SH-SY5Y (cell line): ENCODE measurements at regions not wholly inside any gene's neighbourhood (a gene's known extent, or its start where the extent isn't known, plus 50 kb on each side); places are given as distances from the start of the nearest gene placed in this dataset.

Experiments
- GATA2 ChIP-seq: IDR thresholded peaks from 2 replicates; pipeline ENCODE4 v1.6.1; 2011; ENCODE audit warnings: mild to moderate bottlenecking, low read depth, low read length
- GATA3 ChIP-seq: IDR thresholded peaks from 2 replicates; pipeline ENCODE4 v1.6.1; 2011; ENCODE audit warnings: low read depth, mild to moderate bottlenecking, low read length, moderate library complexity

- TF ChIP-seq GATA2 (no peak), GATA3 (no peak)
Measured at GRCh38 chr1:239301251-239301650, 85.1 kb upstream of the CHRM3 start.
